Gastroesophageal sphincter (tissue), 3 donors: ENCODE measurements at regions not wholly inside any gene's neighbourhood (a gene's known extent, or its start where the extent isn't known, plus 50 kb on each side); places are given as distances from the start of the nearest gene placed in this dataset.

Experiments
- EP300 ChIP-seq: sonication (generic); formaldehyde crosslinking; IDR thresholded peaks from one replicate; pipeline ENCODE4 v1.6.1; 2017; ENCODE audit warnings: antibody characterized with exemption, mild to moderate bottlenecking
- POLR2A ChIP-seq, 2 donors: fragments of 450-650 bp; IDR thresholded peaks; one replicate each; pipeline ENCODE4 v1.6.1; 2017; ENCODE audit warnings: antibody characterized with exemption in 2 of 2, mild to moderate bottlenecking in 2 of 2, moderate library complexity in 1 of 2
- POLR2AphosphoS5 ChIP-seq: sonication (generic); formaldehyde crosslinking; IDR thresholded peaks from one replicate; pipeline ENCODE4 v1.6.1; 2017; ENCODE audit warnings: antibody characterized with exemption
- TF ChIP-seq, protein P1 (sequence below), 4 experiments: fragments of 200-600 bp in 2 of 4; fragments of 450-650 bp in 2 of 4; sonication (generic) in 1 of 4; IDR thresholded peaks; one replicate each; pipeline ENCODE4 v1.5.1; 2017 to 2019; ENCODE audit warnings: antibody characterized with exemption in 4 of 4, mild to moderate bottlenecking in 2 of 4, moderate library complexity in 2 of 4

DNA sequence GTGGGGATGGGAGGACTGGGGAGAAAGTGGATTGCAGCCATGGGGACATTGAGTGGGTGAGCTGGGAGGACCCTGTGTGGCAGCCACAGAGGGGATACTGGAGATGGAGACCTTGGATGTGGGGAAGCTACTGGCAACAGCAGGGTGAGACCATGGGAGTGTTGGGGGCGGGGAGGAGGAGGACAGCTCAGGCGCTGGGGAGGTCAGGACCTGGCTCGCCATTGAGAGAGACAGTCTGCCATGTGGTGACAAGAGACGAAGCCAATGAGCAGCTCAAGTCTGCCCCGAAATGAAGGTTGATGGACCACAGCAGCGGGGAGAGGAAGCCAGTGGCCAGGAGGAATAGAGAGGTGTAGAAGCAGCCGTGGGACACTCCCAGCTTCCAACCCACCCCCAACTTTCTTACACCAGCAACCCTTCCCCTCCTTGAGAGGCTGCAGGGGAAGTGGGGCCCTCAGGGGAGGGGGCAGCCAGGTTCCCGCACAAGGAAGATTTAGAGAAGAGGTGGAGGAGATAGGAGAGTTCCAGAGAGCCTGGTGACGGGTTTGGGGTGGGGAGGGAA, 118.1 kb downstream of the ASB7 start:
- TF ChIP-seq, protein P1, sequence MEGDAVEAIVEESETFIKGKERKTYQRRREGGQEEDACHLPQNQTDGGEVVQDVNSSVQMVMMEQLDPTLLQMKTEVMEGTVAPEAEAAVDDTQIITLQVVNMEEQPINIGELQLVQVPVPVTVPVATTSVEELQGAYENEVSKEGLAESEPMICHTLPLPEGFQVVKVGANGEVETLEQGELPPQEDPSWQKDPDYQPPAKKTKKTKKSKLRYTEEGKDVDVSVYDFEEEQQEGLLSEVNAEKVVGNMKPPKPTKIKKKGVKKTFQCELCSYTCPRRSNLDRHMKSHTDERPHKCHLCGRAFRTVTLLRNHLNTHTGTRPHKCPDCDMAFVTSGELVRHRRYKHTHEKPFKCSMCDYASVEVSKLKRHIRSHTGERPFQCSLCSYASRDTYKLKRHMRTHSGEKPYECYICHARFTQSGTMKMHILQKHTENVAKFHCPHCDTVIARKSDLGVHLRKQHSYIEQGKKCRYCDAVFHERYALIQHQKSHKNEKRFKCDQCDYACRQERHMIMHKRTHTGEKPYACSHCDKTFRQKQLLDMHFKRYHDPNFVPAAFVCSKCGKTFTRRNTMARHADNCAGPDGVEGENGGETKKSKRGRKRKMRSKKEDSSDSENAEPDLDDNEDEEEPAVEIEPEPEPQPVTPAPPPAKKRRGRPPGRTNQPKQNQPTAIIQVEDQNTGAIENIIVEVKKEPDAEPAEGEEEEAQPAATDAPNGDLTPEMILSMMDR (IDR thresholded peaks at IDR 0.05): no peak
- no peak for TF ChIP-seq POLR2AphosphoS5
- no peak for TF ChIP-seq POLR2A (IDR thresholded peaks at IDR 0.05)
- no peak for TF ChIP-seq EP300
